ENCODE measurements at regions not wholly inside any gene's neighbourhood (a gene's known extent, or its start where the extent isn't known, plus 50 kb on each side); places are given as distances from the start of the nearest gene placed in this dataset.

DNA sequence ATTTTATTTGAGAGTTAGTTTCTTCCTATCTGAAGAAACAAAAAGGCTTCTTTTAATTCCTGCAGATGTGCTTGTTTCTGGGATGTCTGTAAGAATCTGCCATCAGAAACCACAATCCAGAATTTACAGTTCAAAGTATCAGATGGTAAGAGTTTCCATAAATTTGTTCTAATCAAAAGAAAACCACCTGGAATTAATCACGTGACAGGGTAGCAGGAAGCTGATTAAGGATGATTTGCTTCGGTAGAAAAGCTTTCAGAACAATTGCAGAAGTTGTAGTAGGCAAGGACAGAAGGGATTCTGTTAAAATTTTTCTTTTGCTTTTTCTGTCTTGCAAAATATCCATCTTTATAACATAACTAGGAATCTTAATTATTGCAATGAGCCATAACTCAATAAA is 1975.1 kb upstream of the AGA start:
- DNase-seq, result no peak
- Mint-ChIP-seq H3K4me1 (ENCODE audit: low read depth) (no peaks in the 10 kb centered on the region), H3K9me3 (peaks cover 11% of the 10 kb centered on the region), H3K4me3 (no peak overlapping the region), H3K27ac (no peak overlapping the region), H3K36me3 (ENCODE audit: low read depth) (no peaks in the 10 kb centered on the region), H3K27me3 (no peaks in the 10 kb centered on the region)

DNA sequence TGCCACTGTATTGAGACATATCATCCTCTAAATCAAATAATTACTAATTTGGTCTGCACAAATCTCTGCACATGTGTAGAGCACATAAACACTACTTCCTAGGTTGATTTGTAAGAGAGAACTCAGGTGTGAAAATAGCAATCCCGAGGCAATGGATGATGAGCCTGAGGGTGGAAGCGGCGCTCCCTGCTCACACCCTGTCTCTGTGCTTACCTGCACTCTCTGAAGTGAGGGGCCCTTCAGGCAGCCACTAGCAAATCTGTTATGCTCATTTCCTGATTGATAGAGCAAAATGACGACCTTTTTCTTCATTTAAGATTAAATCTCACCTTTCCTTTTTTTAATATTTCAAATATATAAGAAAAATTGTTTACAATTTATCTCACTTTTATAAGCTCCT is 1995.7 kb upstream of the AGA start:
- no peak for DNase-seq
- Mint-ChIP-seq H3K9me3 (peaks cover 10% of the 10 kb centered on the region), H3K4me1 (ENCODE audit: low read depth) (no peaks in the 10 kb centered on the region), H3K4me3 (no peak overlapping the region), H3K27ac (no peak overlapping the region), H3K36me3 (ENCODE audit: low read depth) (no peaks in the 10 kb centered on the region), H3K27me3 (no peaks in the 10 kb centered on the region)

DNA sequence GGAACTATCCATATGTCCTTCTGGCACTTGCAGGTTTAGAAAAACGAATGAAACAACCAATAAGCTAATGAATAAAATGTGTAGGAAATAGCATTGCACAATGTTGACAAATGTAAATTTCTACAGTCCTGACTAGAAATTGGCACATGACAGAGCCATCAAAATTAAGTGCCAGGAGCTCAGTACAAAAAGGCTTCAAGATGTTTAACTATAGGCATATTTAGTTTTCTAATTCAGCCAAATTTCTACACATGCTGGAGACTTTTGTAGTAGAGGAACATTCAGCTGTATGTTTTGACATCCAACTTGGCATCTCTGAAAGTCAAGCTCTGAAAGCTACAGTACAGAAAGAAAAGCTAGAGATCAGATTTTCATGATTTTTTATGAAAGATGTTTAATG is 1999.4 kb upstream of the AGA start:
- Mint-ChIP-seq H3K36me3 (ENCODE audit: low read depth) (no peaks in the 10 kb centered on the region), H3K4me1 (ENCODE audit: low read depth) (no peaks in the 10 kb centered on the region), H3K4me3 (no peak overlapping the region)

DNA sequence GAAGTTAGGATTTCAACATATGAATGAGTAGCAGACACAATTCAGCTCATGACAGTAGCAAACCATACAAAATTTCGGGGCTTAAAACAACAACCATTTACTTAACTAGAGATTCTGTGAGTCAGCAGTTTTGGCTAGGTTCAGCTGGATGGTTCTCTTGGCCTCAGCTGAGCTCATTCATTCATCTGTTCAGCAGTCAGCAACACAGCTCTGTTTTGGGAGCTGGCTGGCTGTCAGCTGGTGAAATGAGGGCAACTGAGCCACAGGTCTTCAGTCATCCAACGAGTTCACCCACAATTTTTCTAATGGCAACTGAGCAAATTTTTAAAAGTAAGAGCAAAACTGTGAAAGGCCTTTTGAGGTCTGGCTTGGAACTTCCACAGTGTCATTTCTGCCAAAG is 2005.1 kb upstream of the AGA start:
- H3K4me1 Mint-ChIP-seq (ENCODE audit: low read depth), result no peaks in the 10 kb centered on the region
- DNase-seq, result no peak

More for the DNA sequence above, 1999.4 kb upstream of the AGA start:
- Mint-ChIP-seq H3K9me3 (peaks cover 16% of the 10 kb centered on the region), H3K27me3 (no peaks in the 10 kb centered on the region), H3K27ac (no peak overlapping the region)
- DNase-seq, result no peak

DNA sequence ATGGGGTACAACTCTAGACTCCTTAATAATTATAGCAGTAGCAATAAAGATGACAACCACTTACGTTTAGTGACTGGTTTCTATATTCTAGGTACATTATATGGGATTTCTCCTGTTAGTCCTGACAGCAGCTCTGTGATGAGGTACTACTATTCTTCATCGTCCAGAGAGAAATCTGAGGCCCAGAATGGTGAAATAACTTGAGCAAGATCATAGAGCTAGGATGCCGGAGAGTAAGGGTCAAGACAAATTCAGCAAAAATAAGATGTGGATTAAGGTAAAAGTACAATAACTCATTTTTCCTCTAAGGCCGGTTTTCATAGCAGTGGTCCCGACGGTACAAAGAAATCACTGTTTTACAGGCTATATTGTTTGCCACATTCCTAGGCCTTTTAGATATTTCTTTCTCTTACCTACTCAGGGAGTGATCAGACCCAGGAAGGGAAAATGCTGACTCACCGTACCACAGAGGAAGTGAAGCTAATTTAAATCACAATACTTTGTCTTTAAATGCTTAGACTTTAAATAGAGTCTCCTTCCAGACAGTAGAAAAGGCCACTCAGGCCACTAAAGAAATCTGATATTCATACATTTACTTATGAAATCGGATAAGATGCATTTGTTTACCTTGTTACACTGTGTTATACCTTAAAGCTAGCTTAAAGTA is 2023.0 kb upstream of the AGA start:
- Mint-ChIP-seq H3K4me3 (no peak overlapping the region), H3K27me3 (no peaks in the 10 kb centered on the region), H3K36me3 (ENCODE audit: low read depth) (no peaks in the 10 kb centered on the region), H3K4me1 (ENCODE audit: low read depth) (no peaks in the 10 kb centered on the region), H3K9me3 (peaks cover 8% of the 10 kb centered on the region), H3K27ac (no peak overlapping the region)
- DNase-seq, result no peak

More for the DNA sequence above, 2005.1 kb upstream of the AGA start:
- H3K27ac Mint-ChIP-seq, result no peak overlapping the region
- no peaks in the 10 kb centered on the region for H3K27me3 Mint-ChIP-seq
- no peaks in the 10 kb centered on the region for H3K36me3 Mint-ChIP-seq (ENCODE audit: low read depth)
- H3K4me3 Mint-ChIP-seq, result no peak overlapping the region
- H3K9me3 Mint-ChIP-seq, result peaks cover 13% of the 10 kb centered on the region

DNA sequence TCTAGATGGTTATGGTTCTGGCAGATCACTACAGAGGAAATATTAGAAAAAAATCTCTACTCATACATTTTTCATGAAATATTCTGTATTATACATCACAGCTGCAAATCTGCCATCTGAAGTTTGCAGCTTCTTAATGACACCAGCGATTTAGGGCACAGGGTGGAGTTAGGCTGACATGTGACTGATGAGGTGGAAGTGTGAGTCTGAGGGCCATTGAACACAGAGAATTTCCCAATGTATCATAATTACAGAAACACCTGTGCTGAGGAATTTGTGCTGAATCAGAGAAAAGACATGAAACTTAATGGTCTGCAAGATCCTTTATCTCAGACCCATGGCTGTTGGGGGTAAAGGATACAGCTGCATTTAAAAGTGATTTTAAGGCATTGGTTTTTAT is 2025.6 kb upstream of the AGA start:
- no peaks in the 10 kb centered on the region for H3K36me3 Mint-ChIP-seq (ENCODE audit: low read depth)
- no peak overlapping the region for H3K4me3 Mint-ChIP-seq
- no peak for DNase-seq
- no peaks in the 10 kb centered on the region for H3K27me3 Mint-ChIP-seq
- no peaks in the 10 kb centered on the region for H3K4me1 Mint-ChIP-seq (ENCODE audit: low read depth)
- H3K27ac Mint-ChIP-seq, result no peak overlapping the region
- no peaks in the 10 kb centered on the region for H3K9me3 Mint-ChIP-seq

DNA sequence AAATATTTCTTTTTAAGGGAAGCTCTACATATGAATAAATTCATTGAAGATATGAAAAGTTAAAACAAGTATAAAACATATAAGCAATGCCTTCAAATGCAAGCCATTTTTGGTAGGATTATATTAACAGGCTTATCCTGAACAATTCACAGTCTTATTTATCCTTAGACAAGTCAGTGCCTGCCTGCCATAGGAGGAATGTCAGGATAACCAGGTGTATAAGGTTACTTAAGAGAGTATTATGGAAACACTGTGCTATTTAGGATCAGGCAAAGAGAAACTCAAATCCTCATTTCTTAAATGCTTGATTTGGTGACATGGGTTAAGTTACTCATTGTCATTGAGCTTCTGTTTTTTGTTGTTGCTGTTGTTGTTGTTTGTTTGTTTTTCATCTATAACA is 2029.9 kb upstream of the AGA start:
- Mint-ChIP-seq H3K9me3 (peaks cover 2% of the 10 kb centered on the region), H3K4me1 (ENCODE audit: low read depth) (no peaks in the 10 kb centered on the region), H3K4me3 (no peak overlapping the region), H3K27me3 (no peaks in the 10 kb centered on the region), H3K27ac (no peak overlapping the region), H3K36me3 (ENCODE audit: low read depth) (no peaks in the 10 kb centered on the region)
- DNase-seq, result no peak

DNA sequence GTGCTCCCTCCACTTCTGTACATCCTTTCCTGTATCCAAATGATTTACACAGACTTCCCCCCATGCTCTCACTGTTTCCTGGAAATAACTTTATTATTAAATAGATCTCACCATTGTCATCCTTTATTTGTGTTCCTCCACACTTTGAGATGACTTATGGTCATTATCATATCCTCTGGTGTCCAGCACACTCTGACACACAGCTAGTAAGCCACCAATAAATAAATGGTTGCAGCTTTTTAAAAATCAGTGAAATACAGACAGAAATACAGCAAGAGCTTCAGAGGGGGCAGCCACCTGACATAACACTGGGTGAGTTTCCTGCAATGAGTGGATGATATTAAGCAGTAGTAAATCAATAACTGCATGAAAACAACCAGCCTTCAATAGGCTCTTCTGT is 2036.4 kb upstream of the AGA start:
- Mint-ChIP-seq H3K27me3 (no peaks in the 10 kb centered on the region), H3K9me3 (peaks cover 6% of the 10 kb centered on the region), H3K4me3 (no peak overlapping the region), H3K27ac (no peak overlapping the region), H3K36me3 (ENCODE audit: low read depth) (no peaks in the 10 kb centered on the region), H3K4me1 (ENCODE audit: low read depth) (no peaks in the 10 kb centered on the region)
- DNase-seq, result no peak

DNA sequence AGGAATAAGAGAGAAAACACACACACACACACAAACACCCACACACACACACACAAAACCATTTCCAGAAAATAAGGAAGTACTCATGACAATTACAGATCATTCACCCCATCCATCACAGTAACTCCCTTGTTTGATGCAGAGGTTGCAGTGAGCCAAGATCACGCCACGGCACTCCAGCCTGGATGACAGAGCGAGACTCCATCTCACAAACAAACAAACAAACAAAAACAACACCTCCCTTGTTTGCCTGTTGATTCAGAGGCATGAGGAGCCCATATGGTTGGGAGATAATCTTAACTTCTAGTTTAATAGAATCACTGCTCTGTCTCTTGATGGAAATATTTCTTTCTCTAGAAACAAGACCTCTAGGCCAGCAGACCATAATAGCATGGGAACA is 2043.5 kb upstream of the AGA start:
- Mint-ChIP-seq H3K27me3 (no peaks in the 10 kb centered on the region), H3K36me3 (ENCODE audit: low read depth) (no peaks in the 10 kb centered on the region), H3K4me1 (ENCODE audit: low read depth) (no peaks in the 10 kb centered on the region), H3K9me3 (peaks cover 16% of the 10 kb centered on the region), H3K4me3 (no peak overlapping the region), H3K27ac (no peak overlapping the region)
- no peak for DNase-seq

DNA sequence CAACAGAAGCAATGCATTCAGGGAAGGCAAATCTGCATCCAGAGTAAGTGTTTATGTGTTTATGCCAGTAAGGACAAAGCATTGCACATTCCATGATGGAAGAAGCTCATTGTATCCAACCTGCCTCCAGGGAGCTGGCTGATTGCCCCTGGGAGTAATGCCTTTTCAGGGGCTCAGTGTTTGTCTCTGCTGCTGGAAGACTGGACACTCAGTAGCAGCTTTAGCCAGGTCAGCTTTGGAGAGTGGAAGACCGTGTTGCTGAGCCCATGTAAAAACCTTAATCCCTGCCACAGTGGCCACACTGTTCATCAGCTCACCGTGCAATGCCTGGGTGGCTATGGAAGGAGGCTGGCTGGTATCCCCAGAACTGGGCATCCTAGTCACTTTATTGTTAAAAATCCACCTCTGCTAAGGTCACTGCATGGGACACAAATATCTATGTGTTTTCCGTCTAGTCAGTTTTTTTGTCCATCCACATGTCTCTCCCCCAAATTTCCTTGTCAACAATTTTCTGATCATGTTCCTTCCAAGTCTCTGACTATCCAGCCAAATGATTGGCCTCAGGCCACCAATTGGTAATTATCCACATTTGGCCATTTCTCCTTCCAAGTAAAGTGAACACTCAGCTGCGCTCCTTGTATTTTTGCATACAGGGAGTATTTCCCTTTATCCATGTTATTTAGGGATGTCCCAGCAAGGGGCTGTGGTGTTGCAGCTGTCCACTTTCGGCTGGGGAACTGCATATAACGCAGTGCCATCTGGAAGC is 2044.5 kb upstream of the AGA start:
- H3K9me3 Mint-ChIP-seq, result peaks cover 12% of the 10 kb centered on the region
- DNase-seq, result no peak
- H3K27ac Mint-ChIP-seq, result no peak overlapping the region
- no peaks in the 10 kb centered on the region for H3K27me3 Mint-ChIP-seq
- no peaks in the 10 kb centered on the region for H3K36me3 Mint-ChIP-seq (ENCODE audit: low read depth)
- no peak overlapping the region for H3K4me3 Mint-ChIP-seq
- no peaks in the 10 kb centered on the region for H3K4me1 Mint-ChIP-seq (ENCODE audit: low read depth)

DNA sequence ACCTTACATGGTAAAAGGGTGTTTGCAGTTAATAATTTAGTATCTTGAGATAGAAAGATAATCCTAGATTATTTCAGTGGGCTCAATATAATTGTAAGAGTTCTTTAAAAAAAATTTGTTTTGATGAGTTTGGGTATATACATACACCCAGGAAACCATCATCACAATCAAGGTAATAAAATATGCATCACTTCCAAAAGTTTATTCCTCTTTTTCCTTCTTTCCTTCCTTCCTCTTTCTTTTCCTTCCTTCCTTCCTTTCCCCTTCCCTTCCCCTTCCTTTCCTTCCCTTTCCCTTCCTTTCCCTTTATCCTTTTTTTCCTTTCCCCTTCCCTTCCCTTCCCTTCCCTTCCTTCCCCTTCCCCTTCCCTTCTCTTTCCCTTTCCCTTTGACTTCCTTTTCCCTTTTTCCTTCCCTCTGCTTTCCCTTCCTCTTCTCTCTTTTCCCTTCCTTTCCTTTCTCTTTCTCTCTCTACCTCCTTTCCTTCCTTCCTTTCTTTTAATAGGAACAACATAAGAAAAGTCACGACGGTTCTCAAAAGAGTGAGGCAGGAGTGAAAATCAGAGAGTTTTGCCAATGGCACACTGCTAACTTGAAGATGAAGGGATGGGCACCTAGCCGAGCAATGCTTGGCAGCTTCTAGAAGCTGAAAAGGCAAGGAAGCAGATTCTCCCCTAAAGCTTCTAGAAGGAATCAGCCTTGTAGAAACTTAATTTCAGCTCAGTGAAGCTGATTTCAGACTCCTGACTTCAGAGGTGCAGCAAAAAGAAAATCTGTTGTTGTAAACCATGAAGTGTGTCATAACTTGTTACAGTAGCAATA is 2050.2 kb upstream of the AGA start:
- Mint-ChIP-seq H3K36me3 (ENCODE audit: low read depth) (no peaks in the 10 kb centered on the region), H3K4me3 (no peak overlapping the region), H3K27me3 (no peaks in the 10 kb centered on the region), H3K4me1 (ENCODE audit: low read depth) (no peaks in the 10 kb centered on the region), H3K9me3 (peaks cover 11% of the 10 kb centered on the region), H3K27ac (no peak overlapping the region)
- no peak for DNase-seq

DNA sequence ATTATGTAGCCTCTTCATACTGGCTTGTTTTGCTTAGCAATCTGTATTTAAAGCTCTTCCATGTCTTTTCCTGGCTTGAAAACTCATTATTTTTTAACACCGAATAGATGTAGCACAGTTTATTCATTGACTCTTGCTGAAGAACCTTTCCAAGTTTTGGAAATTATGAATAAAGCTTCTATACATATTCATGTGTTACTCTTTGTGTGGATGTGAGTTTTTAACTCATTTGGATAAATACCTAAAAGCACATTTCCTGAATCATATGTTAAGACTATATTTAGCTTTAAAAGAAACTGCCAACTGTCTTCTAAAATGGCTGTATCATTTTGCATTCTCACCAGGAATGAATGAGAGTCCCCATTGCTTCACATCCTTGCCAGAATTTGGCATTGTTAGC is 2061.7 kb upstream of the AGA start:
- no peaks in the 10 kb centered on the region for H3K4me1 Mint-ChIP-seq (ENCODE audit: low read depth)
- no peaks in the 10 kb centered on the region for H3K27me3 Mint-ChIP-seq
- H3K36me3 Mint-ChIP-seq (ENCODE audit: low read depth), result no peaks in the 10 kb centered on the region
- H3K27ac Mint-ChIP-seq, result no peak overlapping the region
- DNase-seq, result no peak
- H3K9me3 Mint-ChIP-seq, result peaks cover 10% of the 10 kb centered on the region
- H3K4me3 Mint-ChIP-seq, result no peak overlapping the region

DNA sequence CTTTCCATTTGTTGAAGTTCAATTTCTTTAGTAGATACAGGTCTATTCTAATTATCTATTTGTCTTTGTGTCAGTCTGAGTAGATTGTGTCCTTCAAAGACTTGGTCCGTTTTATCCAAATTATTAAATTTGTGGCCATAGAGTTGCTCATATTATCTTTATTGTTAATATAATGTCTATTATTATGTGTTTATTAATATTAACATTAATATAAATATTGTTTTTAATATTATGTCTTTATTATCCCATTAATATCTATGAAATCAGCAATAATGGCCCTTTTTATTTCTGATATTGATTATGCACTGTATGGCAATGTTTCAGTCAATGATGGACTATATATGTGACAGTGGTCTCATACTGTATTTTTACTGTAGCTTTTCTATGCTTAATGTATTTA is 2067.3 kb upstream of the AGA start:
- Mint-ChIP-seq H3K9me3 (peaks cover 10% of the 10 kb centered on the region), H3K27me3 (no peaks in the 10 kb centered on the region), H3K36me3 (ENCODE audit: low read depth) (no peaks in the 10 kb centered on the region), H3K4me3 (no peak overlapping the region), H3K27ac (no peak overlapping the region), H3K4me1 (ENCODE audit: low read depth) (no peaks in the 10 kb centered on the region)
- no peak for DNase-seq

DNA sequence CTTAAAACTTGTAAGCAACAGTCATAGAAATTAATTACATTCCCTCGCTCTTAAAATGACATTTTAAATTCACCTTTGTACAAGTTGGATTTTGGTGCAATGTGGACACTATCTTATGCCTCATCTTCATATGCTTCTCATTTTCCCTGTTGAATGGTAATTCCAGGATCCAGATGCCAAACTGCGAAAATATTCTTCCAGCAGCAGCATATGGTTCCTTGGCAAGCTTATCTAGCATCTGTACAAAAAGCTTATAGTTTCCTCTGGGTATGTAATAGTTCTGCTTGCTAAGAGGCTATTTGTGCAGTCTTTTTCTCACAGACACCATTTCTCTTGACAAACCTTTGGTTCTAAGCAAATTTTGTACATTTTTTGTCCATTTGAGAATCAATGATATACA is 2079.7 kb upstream of the AGA start:
- H3K27ac Mint-ChIP-seq, result no peak overlapping the region
- H3K36me3 Mint-ChIP-seq (ENCODE audit: low read depth), result no peaks in the 10 kb centered on the region
- no peaks in the 10 kb centered on the region for H3K27me3 Mint-ChIP-seq
- DNase-seq, result no peak
- no peak overlapping the region for H3K4me3 Mint-ChIP-seq
- peaks cover 9% of the 10 kb centered on the region for H3K9me3 Mint-ChIP-seq
- no peaks in the 10 kb centered on the region for H3K4me1 Mint-ChIP-seq (ENCODE audit: low read depth)

DNA sequence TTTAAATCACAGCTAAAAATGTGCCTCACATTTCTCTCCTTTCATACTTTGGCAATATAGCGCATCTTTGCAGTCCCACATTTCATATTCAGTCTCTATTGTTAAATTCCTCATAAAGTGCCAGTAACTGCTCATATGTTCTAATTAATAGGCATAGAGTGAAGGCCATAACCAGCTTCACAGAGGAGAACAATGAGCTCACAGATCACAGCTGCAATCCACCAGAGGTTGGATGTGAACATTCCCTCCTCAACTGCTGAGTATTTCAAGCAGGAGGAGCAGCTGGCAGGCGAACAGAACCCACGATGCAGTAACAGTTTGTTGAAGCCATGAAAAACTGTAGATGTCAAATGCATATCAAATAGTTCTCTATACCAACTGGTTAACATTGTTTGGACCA is 2088.7 kb upstream of the AGA start:
- H3K9me3 Mint-ChIP-seq, result peaks cover 13% of the 10 kb centered on the region
- no peak overlapping the region for H3K4me3 Mint-ChIP-seq
- H3K27me3 Mint-ChIP-seq, result no peaks in the 10 kb centered on the region

More for the DNA sequence above, 2088.7 kb upstream of the AGA start:
- H3K27ac Mint-ChIP-seq, result no peak overlapping the region
- H3K36me3 Mint-ChIP-seq (ENCODE audit: low read depth), result no peaks in the 10 kb centered on the region
- H3K4me1 Mint-ChIP-seq (ENCODE audit: low read depth), result no peaks in the 10 kb centered on the region
- DNase-seq, result no peak
